H1 (cell line): ENCODE measurements at regions not wholly inside any gene's neighbourhood (a gene's known extent, or its start where the extent isn't known, plus 50 kb on each side); places are given as distances from the start of the nearest gene placed in this dataset.

Experiments
- CTCF ChIA-PET: fragments of 300-600 bp; sonication (Branson Sonifier 250); formaldehyde crosslinking; loops from one replicate; lab custom pipeline; 2021; ENCODE audit not compliant: partially characterized antibody; lab: Charles Lee
- POLR2A ChIA-PET: fragments of 300-600 bp; sonication (Branson Sonifier 250); formaldehyde crosslinking; loops from one replicate; lab custom pipeline; 2021; ENCODE audit warnings: inconsistent platforms; ENCODE audit not compliant: partially characterized antibody; lab: Charles Lee
- DNase-seq, 2 experiments: peaks; one replicate each; pipeline versions ENCODE4 v3.0.0 to v3.0.0-alpha.2; 2010 to 2022; ENCODE audit warnings: low spot score in 2 of 2, low read depth in 1 of 2, mixed read lengths in 1 of 2
- FAIRE-seq: peaks from 2 replicates; lab custom pipeline; 2011; peaks lifted over from hg19 to GRCh38; lab: Jason Lieb, UNC
- H2AFZ ChIP-seq: 2 replicates; pipeline ENCODE4 v1.8.1; 2012; ENCODE audit warnings: low read length, inconsistent platforms
- H2AK5ac ChIP-seq: 2 replicates; pipeline ENCODE4 v1.6.1; 2013; ENCODE audit warnings: low read depth, low read length
- H2BK120ac ChIP-seq: replicated peaks from 2 replicates; pipeline ENCODE3; 2013; ENCODE audit warnings: low read depth, low read length, inconsistent platforms
- H2BK12ac ChIP-seq: 2 replicates; pipeline ENCODE4 v1.6.1; 2013; ENCODE audit warnings: low read depth, low read length
- H2BK15ac ChIP-seq: 2 replicates; pipeline ENCODE4 v1.6.1; 2013; ENCODE audit warnings: low read length
- H2BK20ac ChIP-seq: 2 replicates; pipeline ENCODE4 v1.6.1; 2013; ENCODE audit warnings: low read length
- H2BK5ac ChIP-seq: 2 replicates; pipeline ENCODE4 v1.6.1; 2013; ENCODE audit warnings: low read depth, low read length
- H3K14ac ChIP-seq: 2 replicates; pipeline ENCODE4 v1.6.1; 2013; ENCODE audit warnings: inconsistent platforms; ENCODE audit not compliant: insufficient read length
- H3K18ac ChIP-seq: 2 replicates; pipeline ENCODE4 v1.6.1; 2013; ENCODE audit warnings: low read length; ENCODE audit errors: extremely low read depth
- H3K23ac ChIP-seq: 2 replicates; pipeline ENCODE4 v1.6.1; 2013; ENCODE audit warnings: inconsistent platforms; ENCODE audit not compliant: insufficient read length
- H3K23me2 ChIP-seq: 2 replicates; pipeline ENCODE4 v1.6.1; 2013; ENCODE audit warnings: low read depth, low read length
- H3K27ac ChIP-seq: 2 replicates; pipeline ENCODE4 v1.6.1; 2011; ENCODE audit warnings: low read depth, low read length, inconsistent platforms
- H3K27me3 ChIP-seq, 4 experiments: replicated peaks in 1 of 4; 1 replicate in 1 of 4; 2 replicates in 3 of 4; pipeline versions ENCODE4 v1.6.1 to v1.8.1; 2011 to 2013; ENCODE audit warnings: low read length in 3 of 4, mild to moderate bottlenecking in 3 of 4, inconsistent platforms in 2 of 4, mixed read lengths in 2 of 4, moderate library complexity in 1 of 4; ENCODE audit not compliant: control insufficient read depth in 3 of 4, insufficient read depth in 3 of 4; ENCODE audit errors: extremely low read depth in 1 of 4
- H3K36me3 ChIP-seq, 4 experiments: 2 replicates each; pipeline versions ENCODE4 v1.6.1 to v1.8.1; 2011 to 2013; ENCODE audit warnings: mild to moderate bottlenecking in 4 of 4, low read length in 3 of 4, moderate library complexity in 2 of 4, control low read depth in 1 of 4, inconsistent platforms in 1 of 4; ENCODE audit not compliant: insufficient read depth in 4 of 4, control insufficient read depth in 2 of 4
- H3K4ac ChIP-seq: replicated peaks from 2 replicates; pipeline ENCODE3; 2013; ENCODE audit warnings: low read length, low read depth, mixed read lengths, inconsistent platforms; ENCODE audit not compliant: insufficient read length
- H3K4me1 ChIP-seq, 4 experiments: replicated peaks in 1 of 4; 1 replicate in 1 of 4; 2 replicates in 3 of 4; pipeline versions ENCODE4 v1.6.1 to v1.8.1; 2011 to 2013; ENCODE audit warnings: low read length in 3 of 4, inconsistent platforms in 2 of 4, mixed read lengths in 1 of 4; ENCODE audit not compliant: insufficient read depth in 4 of 4, control insufficient read depth in 3 of 4
- H3K4me2 ChIP-seq, 2 experiments: 2 replicates each; pipeline versions ENCODE4 v1.6.1 to v1.8.1; 2011 to 2013; ENCODE audit warnings: low read depth in 2 of 2, low read length in 2 of 2, control low read depth in 1 of 2, inconsistent platforms in 1 of 2, mild to moderate bottlenecking in 1 of 2; ENCODE audit not compliant: insufficient read depth in 1 of 2
- H3K4me3 ChIP-seq, 4 experiments: fragments of 200-600, 300-600 bp in 1 of 4; sonication (generic), shearing (Covaris generic), sonication (Bioruptor Twin) in 1 of 4; 2 replicates each; pipeline versions ENCODE4 v1.5.1 to v1.8.1; 2011 to 2016; ENCODE audit warnings: low read length in 4 of 4, low read depth in 3 of 4, control low read depth in 2 of 4, inconsistent platforms in 2 of 4, mild to moderate bottlenecking in 2 of 4, mixed read lengths in 1 of 4, moderate library complexity in 1 of 4; ENCODE audit not compliant: insufficient read depth in 2 of 4; ENCODE audit errors: extremely low read depth in 1 of 4
- H3K56ac ChIP-seq: replicated peaks from 2 replicates; pipeline ENCODE3; 2013; ENCODE audit warnings: low read depth, mild to moderate bottlenecking, mixed read lengths, low read length, inconsistent platforms; ENCODE audit not compliant: insufficient read length
- H3K79me1 ChIP-seq: 2 replicates; pipeline ENCODE4 v1.6.1; 2013; ENCODE audit warnings: low read depth, low read length, control low read depth
- H3K79me2 ChIP-seq, 2 experiments: 2 replicates each; pipeline versions ENCODE4 v1.6.1 to v1.8.1; 2012 to 2013; ENCODE audit warnings: low read length in 2 of 2, mild to moderate bottlenecking in 2 of 2, inconsistent platforms in 1 of 2; ENCODE audit not compliant: insufficient read depth in 2 of 2, control insufficient read depth in 1 of 2
- H3K9ac ChIP-seq, 4 experiments: replicated peaks in 1 of 4; 1 replicate in 1 of 4; 2 replicates in 3 of 4; pipeline versions ENCODE4 v1.6.1 to v1.8.1; 2011 to 2013; ENCODE audit warnings: low read depth in 3 of 4, low read length in 3 of 4, control low read depth in 2 of 4, mild to moderate bottlenecking in 2 of 4, moderate library complexity in 2 of 4, inconsistent platforms in 1 of 4; ENCODE audit errors: extremely low read depth in 1 of 4
- H3K9me3 ChIP-seq, 2 experiments: 2 replicates each; pipeline versions ENCODE4 v1.6.1 to v1.8.1; 2012 to 2013; ENCODE audit warnings: mild to moderate bottlenecking in 2 of 2, moderate library complexity in 2 of 2, control low read depth in 1 of 2, inconsistent platforms in 1 of 2, low read depth in 1 of 2, low read length in 1 of 2, mixed read lengths in 1 of 2; ENCODE audit not compliant: insufficient read depth in 2 of 2
- H4K20me1 ChIP-seq, 2 experiments: replicated peaks in 1 of 2; 2 replicates each; pipeline versions ENCODE3 to v1.8.1; 2011 to 2013; ENCODE audit warnings: inconsistent platforms in 2 of 2, low read length in 2 of 2, mild to moderate bottlenecking in 1 of 2; ENCODE audit not compliant: insufficient read depth in 2 of 2, control insufficient read depth in 1 of 2
- H4K5ac ChIP-seq: 2 replicates; pipeline ENCODE4 v1.6.1; 2013; ENCODE audit warnings: low read length, low read depth, mixed read lengths, inconsistent platforms; ENCODE audit not compliant: insufficient read length
- H4K8ac ChIP-seq: 2 replicates; pipeline ENCODE4 v1.8.0; 2013; ENCODE audit warnings: mild to moderate bottlenecking, moderate library complexity, low read length, inconsistent platforms; ENCODE audit not compliant: insufficient read depth; ENCODE audit errors: extremely low read depth
- H4K91ac ChIP-seq: replicated peaks from 2 replicates; pipeline ENCODE3; 2013; ENCODE audit warnings: low read length, mixed read lengths, inconsistent platforms; ENCODE audit not compliant: insufficient read length
- MAX ChIP-seq: IDR thresholded peaks from 2 replicates; pipeline ENCODE4 v1.6.1; 2012; ENCODE audit warnings: inconsistent platforms
- WGBS, 2 experiments: shearing (Covaris generic) in 1 of 2; methylation state at CpG; one replicate each; pipeline versions ENCODE4 v1.1.6 to v1.1.7; 2013 to 2015; ENCODE audit warnings: low lambda C conversion rate in 2 of 2, mixed read lengths in 2 of 2, inconsistent platforms in 1 of 2, low coverage in 1 of 2, missing lambda C conversion rate in 1 of 2; ENCODE audit not compliant: insufficient replicate concordance in 2 of 2, insufficient coverage in 1 of 2, insufficient read length in 1 of 2; ENCODE audit errors: extremely low coverage in 1 of 2, missing lambda C conversion rate in 1 of 2; 5-methylcytosine and 5-hydroxymethylcytosine counted together

- no peak overlapping the region for H2BK12ac ChIP-seq
- H3K23me2 ChIP-seq = no peaks in the 10 kb centered on the region
- H3K27me3 ChIP-seq = no peaks in the 10 kb centered on the region
- H3K79me1 ChIP-seq = no peaks in the 10 kb centered on the region
- FAIRE-seq = no peak
- CTCF ChIA-PET = interaction anchor here (0.6 to 1.0 kb wide), 2 partner anchors 56 to 1073 kb away, joined by 3 to 5 read pairs; no protein-coding TSS in a partner anchor
- no peak overlapping the region for H2BK5ac ChIP-seq
- no peaks in the 10 kb centered on the region for H3K4me1 ChIP-seq
- no peaks in the 10 kb centered on the region for H4K20me1 ChIP-seq
- no peaks in the 10 kb centered on the region for H3K9me3 ChIP-seq
- no peak overlapping the region for H3K4me3 ChIP-seq
- no peak overlapping the region for H3K27ac ChIP-seq
- H3K36me3 ChIP-seq = no peaks in the 10 kb centered on the region
- no peak overlapping the region for H3K23ac ChIP-seq
- no peaks in the 10 kb centered on the region for H3K79me2 ChIP-seq
- H3K9ac ChIP-seq = no peak overlapping the region
- 82% methylated on average over 16 of the region's 16 CpGs; no CpG with 5 or more reads in 1 of the 2 experiments for WGBS, 2 experiments
- H3K4ac ChIP-seq = no peak overlapping the region
- no peak overlapping the region for H4K5ac ChIP-seq
- POLR2A ChIA-PET = interaction anchor here (2.1 kb wide), 1 partner anchor 15 kb away, joined by 5 read pairs; no protein-coding TSS in a partner anchor
- TF ChIP-seq MAX = no peak
- H4K91ac ChIP-seq = no peak overlapping the region
- no peak overlapping the region for H3K56ac ChIP-seq
- H2BK120ac ChIP-seq = no peak overlapping the region
- DNase-seq = no peak
- no peak overlapping the region for H2BK15ac ChIP-seq
- H3K4me2 ChIP-seq = no peak overlapping the region
- no peak overlapping the region for H3K18ac ChIP-seq
- H3K14ac ChIP-seq = no peak overlapping the region
- H2BK20ac ChIP-seq = no peak overlapping the region
- H2AK5ac ChIP-seq = no peak overlapping the region
- H2AFZ ChIP-seq = no peak overlapping the region
- no peak overlapping the region for H4K8ac ChIP-seq
These were observed 537.9 kb downstream of the CD83 start for GRCh38 chr6:14655201-14656061.
